Left forelimb (tissue), 1 donor: ENCODE measurements at regions not wholly inside any gene's neighbourhood (a gene's known extent, or its start where the extent isn't known, plus 50 kb on each side); places are given as distances from the start of the nearest gene placed in this dataset.

ENCODE experiments used
- DNase-seq: peaks from one replicate; pipeline ENCODE4 v3.0.0-alpha.2; 2018; ENCODE audit warnings: low spot score

DNA sequence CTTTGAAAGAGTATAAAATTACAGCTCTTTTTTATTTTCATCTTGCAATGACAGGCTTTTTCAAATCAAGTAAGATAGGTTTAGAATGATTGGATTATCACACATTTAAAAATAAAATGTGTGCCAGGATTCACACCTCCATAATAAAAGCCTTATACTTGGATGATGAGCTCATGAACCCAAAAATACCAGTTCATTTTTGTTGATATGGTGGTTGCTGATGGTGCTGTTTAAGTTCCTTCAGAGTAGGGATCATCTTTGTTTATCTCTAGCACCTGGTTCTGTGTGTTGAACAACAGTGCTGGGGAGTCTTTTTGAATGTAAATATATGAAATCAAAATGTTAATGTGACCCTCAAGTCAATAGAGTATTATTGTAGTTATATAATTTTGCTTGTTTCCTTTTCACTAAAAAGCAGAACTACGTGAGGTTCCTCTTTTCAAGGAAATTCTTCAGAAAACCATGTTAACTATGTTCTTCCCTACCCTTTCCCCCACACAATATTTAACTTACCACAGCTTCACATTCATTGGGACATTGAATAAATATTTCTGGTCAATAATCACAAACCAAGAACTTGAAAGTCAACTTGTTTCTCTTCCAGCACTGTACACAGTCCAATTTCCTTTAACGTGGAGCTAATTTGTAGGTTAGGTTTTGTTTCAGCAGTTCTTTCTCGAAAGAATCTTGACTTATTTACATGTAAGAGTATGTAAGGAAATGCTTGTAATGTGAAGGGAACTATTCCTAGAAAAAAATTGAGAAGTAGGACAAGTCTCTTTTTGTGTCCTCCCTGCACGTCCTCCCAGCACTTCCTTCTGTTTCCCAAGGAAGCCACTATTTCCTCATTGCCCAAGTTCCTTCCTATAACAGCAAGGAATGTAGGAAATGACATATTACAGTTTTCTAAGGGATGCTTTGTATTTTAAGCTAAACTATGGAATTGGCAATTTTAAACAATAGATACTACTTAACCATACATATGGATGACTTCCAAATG, 945.9 kb upstream of the CITED2 start:
- DNase-seq, result no peak

DNA sequence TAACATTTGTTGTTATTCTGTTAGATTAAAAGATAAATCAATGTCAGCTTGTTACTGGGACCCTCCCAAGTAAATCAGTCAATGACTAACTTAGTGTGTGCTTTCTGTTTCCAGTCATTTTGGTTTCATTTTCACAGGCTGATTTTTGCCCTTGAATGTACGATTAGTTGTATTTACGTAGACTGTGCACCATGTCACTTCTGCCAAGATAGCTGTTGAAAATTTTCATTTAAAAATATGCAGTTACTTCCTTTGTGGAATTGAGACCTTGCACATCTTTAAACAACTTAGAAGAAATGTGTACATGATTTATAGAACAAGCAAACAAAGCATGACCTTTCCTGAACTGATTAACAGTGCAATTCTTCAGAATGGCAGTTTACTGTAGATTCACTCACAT, 944.8 kb upstream of the CITED2 start:
- DNase-seq, result no peak

DNA sequence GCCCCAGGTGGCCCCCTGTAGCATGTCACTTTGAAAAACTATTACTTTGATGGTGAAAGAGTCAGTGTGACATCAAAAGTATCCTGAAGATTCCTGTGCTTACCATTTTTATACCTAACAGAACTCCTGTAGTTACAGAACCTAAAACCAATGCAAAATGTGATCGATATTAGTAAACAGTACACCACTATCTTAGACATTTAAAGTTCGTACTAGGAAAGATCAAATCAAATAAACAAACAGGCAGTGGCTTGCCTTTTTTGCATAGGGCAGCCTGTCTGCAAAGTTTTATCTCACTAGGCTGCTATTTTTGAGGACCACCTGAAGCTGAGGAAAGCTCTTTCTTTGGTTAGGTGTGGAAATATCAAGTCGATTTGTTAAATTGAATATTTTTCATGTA, 944.0 kb upstream of the CITED2 start:
- DNase-seq, result no peak

DNA sequence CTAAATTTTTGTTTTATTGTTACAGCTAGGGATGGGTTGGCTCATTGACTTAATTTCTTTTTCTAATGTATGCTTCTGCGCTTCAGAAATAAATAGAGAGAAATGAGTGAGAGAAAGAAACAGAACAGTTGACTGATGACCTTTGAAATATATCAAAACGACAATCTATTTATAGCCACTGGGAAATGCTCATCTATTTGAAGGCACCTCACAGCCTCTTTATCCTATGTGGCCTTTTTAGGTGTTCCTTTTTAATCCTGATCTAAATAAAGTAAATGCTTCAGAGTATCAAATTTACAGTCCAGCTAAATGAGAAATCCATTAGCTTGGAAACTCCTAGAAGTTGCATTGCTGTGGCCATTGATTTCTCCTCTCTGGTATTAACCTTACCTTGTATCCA, 943.5 kb upstream of the CITED2 start:
- no peak for DNase-seq

DNA sequence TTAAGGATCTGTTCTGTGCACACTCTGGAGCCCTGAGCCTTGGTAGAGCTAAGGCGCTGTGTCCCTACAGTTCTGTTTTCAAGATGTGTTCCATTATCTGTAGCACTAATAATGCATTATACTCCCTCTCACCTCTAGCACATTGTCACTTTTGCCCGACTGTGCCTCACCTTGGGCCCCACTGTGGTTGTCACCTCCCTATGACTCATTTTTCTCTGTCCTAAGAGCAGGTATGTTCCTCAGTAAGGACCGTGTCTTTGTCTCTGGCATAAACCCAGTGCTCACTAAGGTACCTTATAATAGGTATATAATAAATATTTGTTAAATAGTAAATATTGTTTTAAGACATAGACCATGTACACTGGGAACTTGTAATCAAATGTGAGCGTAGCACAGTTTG, 942.5 kb upstream of the CITED2 start:
- no peak for DNase-seq

DNA sequence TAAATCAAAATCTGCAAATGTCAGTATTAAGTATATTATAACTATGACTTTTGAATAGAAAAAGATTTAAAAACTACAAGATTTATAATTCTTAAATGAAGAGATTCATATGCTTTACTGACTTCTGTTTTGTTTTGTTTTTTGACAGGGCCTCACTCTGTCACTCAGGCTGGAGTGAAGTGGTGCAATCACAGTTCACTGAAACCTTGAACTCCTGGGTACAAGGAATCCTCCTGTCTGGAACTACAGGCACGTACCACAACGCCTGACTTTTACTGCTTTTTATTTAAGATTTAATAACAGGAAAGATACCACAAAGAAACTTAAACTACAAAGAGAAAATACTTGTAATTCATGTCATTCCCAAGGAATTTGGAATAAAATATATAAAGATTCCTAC, 940.2 kb upstream of the CITED2 start:
- no peak for DNase-seq

DNA sequence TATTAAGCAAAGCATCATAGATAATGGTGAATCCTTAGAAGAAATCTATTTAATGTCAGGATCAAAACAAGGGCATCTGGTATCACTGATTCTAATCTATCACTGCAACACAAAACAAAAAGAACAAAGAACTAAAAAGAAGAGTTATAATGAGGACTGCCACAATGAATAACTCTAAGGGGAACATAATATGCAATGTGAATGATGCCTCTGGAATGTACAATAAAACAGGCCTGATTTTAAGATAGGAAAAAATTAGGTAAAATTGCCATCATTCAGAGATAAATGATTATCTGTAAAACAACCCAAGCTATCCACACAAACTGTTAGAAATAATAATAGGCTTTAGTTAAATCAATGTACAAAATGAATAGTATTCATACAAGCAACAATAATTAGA, 936.7 kb upstream of the CITED2 start:
- no peak for DNase-seq

DNA sequence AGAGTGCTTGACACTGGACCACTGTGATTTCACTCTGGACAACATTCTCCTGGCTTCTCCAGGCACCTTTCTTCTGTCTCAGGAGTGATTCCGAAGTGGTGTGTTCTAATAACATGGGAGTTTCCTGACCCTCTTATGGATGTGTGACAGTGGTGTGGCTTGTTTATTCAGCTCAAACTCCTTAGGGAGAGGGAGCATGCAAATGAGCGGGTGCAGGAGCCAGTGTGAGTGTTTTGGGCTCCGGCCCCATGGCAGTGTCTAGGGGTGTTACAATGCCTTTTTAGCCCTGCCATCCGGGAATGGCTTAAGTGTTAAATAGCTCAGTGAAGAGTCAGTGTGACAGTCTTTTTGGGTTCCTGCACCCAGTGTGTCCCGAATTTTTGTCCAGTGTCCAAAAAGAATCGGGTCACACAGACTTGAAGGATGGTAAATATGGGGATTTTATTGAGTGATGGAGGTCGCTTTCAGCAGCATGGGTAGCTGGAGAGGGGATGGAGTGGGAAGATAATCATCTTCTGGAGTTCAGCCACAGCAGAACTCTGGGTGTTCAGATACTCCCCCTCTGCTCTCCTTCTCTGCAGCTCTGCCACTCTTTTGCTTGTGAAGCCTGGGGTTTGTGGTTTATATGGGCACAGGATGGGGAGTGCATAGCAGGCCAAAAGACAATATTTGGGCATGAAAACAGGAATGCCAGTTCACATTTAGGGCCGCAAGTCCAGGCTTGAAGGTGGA, 928.9 kb upstream of the CITED2 start:
- no peak for DNase-seq

DNA sequence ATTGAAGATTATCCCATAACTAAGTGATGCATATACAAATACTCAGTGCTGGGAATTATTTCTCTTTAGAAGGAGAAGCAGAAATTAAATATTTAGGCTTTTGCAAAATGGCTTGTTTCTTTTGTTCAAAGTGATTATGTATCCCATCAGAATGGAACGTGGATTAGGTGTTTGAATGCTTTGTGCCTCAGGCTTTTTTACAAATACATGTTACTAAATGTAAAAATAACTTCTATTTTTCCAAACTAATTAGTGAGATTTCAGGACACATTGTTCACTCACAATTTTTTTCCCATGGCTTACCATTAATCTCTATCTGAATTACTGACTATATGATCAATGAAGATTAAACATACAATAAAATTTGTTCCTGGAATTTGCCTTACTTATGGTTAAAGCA, 925.9 kb upstream of the CITED2 start:
- DNase-seq, result no peak

DNA sequence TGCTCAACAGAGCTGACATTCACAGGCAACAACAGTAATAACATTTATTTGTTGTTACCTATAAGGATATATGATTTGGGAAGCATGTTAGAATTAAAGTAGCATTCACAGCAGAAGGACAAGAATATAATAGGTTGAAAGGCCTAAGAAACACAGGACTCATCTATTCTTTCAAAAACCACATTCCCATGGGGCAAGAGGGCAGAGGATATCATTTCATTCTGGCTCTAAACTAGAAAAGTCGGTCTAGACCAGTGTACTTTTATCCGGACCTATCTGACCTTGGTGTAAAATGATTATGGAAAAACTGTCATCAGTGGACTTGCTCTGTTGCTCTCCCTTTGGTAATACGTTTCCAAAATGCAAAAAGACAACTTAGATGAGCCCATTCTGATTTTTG, 914.7 kb upstream of the CITED2 start:
- no peak for DNase-seq

DNA sequence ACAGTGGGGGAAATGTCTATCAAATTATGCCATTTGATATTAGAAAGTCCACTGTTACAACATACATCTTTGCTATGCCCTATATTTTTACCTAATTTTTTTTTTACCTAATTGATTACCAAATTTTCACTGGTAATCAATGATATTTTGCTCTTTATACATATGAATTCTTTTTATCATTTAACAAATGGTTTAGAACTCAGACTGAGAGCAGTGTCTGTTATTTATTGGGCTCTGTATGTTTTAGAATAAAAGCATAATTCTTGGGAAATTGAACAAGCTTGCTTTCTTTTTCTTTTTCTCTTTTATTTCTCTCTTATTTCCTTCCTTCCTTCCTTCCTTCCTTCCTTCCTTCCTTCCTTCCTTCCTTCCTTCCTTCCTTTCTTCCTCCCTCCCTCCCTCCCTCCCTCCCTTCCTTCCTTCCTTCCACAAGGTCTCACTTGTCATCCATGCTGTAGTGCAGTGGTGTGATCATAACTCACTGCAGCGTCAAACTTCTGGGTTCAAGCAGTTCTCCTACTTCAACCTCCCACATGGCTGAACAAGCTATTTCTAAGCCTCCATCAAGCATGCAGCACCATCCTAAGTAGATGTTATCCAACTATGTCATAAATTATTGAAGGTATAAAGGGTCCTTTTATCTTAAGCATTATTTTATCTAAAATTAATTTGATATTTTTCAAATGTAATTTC, 911.7 kb upstream of the CITED2 start:
- no peak for DNase-seq

DNA sequence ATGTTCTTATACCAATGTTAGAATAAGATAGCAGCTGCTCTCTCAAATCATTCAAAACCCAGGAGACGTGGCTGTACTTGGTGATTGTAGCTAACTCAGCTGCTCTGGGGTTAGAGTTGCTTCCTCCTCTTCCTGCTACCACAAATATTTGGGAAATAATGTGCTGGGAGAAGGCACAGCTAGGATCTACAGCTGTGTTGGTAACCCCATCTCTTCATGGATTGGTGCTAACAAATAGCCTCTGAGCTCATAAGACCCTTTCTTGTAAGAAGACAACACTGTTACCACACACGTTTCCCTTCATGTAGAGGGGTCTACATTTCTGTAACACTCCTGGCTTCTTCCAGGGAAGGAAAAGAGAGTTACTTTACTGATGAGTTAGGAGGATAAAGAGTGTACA, 911.0 kb upstream of the CITED2 start:
- no peak for DNase-seq

DNA sequence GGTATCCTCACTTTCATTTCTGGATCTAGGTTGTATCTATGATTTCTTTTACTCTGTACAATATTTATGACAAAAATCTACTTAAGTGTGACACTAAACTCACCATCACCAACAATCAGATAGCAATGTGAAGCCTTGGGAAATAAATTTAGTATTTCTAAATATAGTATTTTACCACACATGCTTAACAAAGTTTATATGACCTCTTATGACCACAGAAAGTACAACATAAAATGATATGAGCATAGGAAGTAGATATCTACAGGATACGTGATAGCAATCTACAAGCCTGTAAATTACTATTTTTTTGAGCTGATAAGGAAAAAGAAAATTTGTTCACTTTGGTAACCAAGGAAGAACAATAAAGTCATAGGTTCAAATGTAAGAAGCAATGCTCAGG, 910.4 kb upstream of the CITED2 start:
- DNase-seq, result no peak

DNA sequence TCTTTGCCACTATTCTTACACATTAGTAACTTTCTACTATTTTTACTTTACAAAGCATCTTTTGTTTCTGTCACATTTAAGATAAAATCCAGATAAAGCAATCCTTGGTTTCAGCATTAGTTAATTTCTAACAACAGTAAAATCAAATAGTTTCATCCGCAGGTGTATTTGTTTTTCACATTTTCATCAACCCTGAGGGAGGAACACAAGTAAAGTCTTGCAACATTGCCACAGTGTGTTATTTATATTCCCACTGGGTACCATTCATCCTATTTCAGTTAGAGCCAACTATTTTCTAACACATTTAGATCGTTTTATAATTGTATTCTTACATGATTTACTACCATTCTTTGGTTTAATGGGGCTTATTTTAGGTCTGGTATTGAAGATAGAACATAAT, 908.7 kb upstream of the CITED2 start:
- no peak for DNase-seq

DNA sequence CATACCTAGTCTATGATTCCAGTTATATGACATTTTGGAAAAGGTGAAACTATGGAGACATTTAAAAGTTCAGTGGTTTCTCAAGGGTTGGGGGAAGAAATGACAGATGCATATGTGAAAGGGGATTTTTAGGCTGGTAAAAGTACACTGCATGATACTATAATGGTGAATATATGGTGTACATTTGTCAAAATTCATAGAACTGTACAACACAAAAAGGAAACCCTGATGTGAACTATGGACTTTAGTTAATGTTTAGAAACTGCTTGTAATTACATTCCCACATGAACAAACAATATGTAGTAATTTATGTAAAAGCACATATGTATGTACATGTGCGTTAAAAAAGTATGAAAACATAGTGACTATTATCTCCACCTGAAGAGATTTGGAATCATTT, 907.3 kb upstream of the CITED2 start:
- no peak for DNase-seq

DNA sequence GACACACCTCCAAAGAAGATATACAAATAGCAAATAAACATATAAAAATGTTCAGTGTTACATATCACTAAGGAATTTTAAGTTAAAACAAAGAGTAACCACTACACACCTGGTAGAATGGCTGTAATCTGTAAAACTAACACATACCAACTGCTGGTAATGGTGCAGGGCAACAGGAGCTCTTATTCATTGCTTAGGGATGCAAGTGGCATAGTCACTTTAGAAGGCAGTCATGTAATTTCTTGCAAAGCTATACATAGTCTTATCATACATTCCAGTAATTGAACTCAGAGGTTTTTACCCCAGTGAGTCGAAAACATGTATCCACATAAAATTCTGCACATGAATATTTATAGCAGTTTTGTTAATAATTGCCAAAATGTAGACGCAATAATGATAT, 906.8 kb upstream of the CITED2 start:
- DNase-seq, result no peak

DNA sequence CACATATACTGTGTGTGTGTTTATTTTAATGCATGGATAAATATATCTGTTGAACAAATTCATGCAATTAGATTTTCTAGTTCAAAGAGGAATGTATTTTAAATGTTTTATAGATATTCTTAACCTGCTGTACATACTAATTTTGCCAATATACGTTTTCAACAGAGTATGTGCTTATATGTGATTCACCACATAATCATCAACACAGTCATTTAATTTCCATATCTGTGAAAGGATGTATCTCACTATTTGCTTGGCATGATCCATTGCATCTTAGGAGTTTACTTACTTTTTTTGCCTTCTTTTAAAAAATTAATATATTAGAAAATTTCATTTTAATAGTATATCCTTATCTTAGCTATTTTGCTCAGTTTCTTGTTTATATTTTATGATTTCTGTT, 902.3 kb upstream of the CITED2 start:
- no peak for DNase-seq

DNA sequence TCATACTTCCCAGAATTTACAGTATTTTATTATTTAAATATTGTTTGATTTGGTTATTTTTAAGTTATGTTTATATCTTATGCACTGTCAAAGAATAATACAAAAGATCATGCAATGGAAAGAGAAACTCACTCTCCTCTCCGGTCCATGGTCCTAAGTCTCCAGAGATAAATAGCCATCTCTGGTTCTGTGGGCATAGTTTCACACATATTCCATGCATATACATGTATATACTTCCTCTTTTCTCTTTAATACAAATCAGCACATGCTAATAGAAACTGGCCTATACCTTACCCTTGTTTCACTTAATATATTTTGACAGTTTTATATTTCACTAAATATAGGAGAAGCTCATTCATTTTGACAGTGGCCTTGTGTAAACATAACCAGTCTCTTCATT, 901.7 kb upstream of the CITED2 start:
- no peak for DNase-seq

DNA sequence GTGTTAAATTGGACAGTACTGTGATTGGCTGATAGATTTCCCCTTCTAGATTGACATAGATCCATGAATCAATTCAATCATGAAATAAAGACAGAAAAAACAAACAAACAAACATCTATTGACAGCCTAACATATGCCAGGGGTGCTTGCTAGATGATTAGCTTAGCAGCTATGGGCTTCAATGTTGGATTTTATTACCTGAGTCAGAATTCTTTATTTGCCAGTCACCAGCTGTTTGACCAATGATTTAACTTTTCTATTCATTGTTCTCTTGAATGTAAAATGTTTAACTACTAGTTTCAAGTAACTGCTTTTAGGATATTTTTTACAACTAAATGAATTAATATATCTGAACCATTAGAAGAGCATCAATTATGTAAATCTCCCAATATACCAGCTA, 901.3 kb upstream of the CITED2 start:
- DNase-seq, result no peak

DNA sequence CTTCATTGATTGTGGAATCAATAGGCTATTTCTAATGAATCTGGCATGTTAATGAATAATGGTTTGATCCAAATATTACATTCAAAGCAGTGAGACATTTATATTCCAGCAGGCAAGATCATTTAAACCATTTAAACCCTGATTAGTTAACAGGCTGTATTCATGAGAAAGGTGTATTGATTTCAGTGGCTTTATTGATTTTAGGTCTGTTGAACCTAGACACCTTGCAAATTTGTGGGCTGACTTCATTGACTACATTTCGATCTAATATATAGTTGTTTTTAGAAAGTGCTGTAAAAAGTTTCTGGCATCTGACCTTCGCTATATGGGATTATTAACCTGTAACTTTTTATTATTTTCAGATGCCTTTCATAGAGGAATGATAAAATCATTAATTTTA, 900.1 kb upstream of the CITED2 start:
- no peak for DNase-seq

DNA sequence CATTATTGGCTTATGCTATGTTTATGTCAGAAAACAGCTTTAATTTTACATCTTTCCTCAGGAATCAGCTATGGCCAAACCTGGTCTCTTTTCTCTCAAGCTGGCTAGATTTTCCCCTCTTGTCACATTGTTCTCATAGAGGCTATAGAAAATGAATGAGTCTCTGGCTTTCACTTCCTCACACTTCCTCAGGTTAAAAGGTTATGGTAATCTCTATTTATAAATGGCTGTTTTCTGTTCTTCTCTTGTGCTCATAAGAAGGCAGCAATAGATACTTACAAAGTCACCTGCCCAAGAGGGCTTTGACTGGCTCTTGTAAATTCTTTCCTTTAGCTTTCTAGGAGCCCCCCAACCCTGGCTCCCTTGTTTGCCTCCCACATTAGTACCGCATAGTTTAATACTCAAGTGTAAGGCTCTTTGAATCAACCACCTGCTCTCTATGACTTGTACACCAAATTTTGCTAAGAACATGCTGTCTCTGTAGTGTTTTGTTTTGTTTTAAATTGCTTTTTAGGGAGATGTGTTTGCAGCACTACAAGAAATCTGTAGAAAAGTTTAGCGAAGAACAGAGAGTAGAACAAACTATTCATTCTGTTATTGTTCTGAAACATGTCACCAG, 897.4 kb upstream of the CITED2 start:
- DNase-seq, result no peak

DNA sequence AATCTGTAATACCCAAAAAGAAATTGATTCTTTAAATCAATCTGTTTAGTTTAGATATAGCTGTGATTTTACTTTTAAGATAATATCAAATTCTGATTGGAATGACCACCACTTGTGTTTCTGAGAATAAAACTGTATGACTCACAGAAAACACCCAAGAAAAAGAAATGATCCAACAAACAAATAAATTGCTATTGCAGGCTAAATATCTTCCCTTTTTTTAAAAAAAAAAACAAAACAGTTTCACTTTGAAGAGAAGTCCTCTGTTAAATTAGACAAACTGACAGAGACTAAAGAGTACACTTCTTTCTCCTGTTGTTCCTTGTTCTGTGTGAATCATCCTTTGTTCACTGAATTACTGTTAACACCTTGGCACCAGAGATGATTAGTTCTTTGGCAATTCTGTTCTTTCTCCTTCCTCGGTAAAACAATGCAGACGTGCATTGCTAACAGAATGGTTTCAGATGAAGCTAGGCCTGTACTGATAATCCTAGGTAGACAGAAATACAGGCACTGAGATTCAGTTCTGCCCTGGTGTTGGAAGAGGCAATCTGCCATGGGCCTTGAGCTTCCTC, 895.2 kb upstream of the CITED2 start:
- DNase-seq, result no peak
